Muscle of arm (tissue), 1 donor: ENCODE measurements at regions not wholly inside any gene's neighbourhood (a gene's known extent, or its start where the extent isn't known, plus 50 kb on each side); places are given as distances from the start of the nearest gene placed in this dataset.

Source experiments
- DNase-seq: peaks from one replicate; pipeline ENCODE4 v3.0.0-alpha.2; 2013

DNA sequence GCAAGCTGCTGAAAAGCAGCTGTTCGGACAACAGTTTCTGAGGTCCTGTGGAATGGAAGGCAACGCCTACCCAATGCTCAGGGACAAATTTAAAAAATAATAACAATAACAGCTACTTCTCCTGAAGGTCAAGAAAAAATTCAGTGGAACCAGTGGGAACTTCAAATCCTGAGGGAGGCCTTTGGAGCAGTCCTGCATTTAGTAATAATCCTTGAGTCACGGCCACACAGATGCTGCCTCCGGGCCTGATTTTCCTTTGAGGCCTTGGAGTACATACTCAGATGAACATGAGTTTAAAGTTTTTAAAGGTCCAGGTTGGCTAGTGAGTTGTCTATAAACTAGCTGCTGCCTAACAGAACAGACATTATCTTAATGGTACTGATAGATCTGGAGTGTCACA, 268.0 kb downstream of the MSRB3 start:
- DNase-seq = no peak

DNA sequence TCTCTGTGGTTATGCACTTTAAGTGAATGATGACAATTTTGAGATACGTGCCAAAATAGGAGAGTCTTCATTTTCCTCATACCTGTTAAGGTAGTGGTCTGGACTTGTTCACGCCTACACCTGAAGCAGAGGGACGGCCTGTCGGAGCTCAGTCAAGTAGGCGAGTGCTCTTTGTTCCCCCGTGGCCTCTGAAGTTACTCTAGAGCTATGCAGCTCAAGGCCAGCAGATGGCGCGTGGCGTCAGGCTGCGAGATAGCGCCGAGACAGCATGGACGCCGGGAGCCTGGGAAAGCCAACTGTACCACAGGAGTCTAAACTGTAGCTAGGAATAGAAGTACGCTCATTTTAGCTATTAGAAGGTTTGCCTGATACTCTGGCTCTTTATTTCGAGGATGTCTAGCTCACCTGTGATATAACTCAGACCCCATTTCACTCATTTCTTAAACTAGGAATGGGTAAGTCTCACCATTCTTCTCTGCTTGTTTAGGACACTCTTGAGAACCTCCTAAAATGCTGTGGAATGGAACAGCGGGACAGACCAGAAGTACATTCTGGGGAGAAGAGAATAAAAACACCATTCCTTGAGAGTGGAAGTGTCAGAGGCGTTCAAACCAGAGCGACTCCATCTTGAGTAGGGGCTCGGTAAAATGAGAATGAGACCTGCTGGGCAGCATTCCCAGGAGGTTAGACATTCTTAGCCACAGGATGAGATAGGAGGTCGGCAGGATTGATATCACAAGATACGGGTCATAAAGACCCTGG, 267.4 kb upstream of the HMGA2 start:
- peak; percentile 84 for DNase-seq

DNA sequence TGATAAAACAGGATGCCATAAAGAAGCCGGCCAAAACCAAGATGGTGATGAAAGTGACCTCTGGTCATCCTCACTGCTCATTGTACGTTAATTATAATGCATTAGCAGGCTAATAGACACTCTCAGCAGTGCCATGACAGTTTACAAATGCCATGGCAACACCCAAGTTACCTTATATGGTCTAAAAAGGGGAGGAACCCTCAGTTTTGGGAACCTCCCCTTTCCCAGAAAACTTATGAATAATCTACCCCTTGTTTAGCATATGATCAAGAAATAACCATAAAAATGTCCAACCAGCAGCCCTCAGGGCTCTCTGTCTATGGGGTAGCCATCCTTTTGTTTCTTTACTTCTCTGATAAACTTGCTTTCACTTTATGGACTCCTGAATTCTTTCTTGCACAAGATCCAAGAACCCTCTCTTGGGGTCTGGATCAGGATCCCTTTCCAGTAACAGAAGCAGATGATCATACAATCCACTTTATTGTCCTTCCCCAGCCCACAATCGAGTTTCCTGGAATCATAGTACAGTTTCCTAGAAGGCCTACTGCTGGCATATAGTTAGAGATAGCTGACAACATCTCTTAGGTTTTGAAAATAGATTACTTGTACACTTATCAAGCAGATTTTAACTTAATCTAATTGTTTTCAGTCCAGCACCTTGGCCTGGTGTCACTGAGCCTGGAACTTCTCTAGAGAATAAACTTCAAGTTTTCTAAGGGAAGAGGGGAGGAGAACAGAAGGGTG, 266.7 kb upstream of the HMGA2 start:
- peak; percentile 36 for DNase-seq

DNA sequence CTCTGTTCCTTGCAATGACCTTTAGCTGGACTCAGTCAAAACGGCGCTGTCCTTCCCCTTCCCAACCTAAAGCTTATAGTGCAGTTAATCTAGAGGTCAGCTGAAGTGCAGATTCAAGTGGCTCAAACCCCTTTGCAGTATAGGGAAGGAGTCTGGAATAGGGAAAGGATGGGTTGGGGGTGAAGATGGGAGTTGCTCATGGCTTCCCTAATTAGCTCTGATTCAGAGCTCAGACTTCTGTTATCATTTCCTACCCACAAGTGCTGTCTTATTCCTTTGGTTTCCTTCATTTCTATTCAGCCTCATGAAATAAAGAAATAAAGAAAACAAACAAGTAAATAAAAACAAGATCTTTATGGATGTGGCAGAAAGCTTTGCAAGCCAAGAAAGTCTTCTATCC, 264.0 kb upstream of the HMGA2 start:
- no peak for DNase-seq

DNA sequence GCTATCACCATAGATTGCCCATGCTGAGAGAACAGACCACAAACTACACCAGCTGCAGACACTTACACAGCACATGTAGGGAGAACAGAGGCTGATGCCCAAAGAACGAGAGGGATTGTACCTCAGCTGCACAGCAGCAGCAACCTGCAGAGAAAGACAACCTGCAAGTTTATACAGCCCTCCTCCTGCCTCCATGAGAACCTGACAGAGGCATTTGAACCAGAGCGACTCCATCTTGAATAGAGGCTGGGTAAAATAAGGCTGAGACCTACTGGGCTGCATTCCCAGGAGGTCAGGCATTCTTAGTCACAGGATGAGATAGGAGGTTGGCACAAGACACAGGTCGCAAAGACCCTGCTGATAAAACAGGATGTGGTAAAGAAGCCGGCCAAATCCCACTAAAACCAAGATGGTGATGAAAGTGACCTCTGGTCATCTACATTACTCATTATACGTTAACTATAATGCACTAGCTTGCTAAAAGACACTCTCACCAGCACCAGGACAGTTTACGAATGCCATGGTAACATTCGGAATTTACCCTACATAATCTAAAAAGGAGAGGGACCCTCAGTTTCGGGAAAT, 262.4 kb upstream of the HMGA2 start:
- DNase-seq = no peak

DNA sequence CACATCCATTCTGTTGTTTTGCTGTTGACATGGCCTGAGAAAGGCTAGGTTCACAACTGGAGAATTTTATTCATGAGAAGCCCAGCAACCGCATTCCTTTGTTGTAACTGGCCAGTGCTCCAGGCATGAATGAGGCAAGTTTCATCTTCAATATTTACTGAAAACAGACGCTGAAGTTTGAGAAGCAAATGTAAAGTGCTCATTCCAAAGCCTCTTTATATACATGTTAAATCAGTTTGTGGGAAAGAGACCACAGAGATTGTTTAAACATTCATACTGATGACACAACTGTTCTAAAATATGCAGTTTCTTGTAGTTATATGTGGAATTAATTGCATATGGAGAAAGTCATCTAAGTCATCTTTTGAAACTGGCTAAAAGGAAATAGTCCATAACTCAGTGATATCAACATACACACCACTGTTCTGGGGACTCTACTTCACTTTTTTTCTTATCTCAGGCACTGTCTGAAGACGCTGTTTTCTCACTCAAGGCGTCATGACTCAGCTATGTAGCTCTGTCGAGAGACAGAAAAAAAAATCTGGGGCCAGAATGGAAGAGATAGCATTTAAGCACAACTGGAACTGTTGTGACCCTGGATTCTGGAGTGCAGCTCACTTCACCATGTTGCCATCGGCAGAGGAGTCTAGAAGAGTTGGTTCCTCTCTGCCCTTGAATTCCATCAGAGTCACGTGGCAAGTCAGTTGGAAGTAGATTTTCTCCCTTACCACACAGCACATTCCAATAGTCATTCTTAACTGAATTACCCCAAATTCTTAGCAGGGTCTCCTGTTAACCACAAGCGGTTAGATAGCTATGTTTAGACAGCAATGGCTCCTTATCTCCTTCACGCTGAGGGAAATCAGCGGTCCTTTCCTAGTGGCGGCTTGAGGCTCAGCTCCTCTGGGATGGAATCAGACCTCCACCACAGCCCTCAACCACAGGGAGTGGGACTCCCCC, 258.4 kb upstream of the HMGA2 start:
- DNase-seq = no peak

DNA sequence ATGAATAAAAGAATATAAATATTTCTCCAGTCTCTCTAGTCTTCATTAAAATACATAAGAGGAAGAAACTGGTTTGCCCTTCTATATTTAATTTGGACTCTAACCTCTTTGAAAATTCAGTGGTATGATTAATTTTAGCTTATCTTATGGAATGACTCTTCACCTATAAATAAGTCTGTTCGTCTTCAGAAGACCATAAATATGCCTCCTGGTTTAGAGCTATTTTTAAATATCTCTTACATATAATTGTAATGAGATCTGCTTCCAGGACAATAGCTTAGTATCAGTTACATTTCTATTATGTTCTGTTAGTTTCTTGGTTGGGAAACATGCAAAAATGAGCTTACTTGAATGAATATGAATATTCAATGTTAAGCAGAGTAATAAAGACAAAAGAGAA, 257.5 kb upstream of the HMGA2 start:
- DNase-seq = no peak

DNA sequence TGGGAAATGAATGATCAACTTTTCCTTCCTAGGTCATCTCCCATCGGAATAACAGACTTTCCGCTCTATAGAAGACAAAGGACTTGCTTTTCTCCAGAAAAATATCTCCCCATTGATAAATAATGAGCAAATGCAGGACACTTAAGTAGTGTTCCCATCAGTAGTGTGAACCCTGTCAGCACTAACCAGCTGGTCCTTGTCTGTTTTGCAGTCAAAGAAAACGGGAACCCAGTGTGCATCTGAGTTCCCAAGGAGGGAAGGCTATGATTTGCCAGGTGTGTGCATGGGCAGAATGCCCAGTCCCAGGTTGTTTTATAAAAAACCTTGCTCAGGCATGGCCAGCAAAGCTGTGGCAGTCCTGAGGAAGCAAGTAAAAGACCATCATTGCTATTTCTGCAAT, 256.5 kb upstream of the HMGA2 start:
- no peak for DNase-seq

DNA sequence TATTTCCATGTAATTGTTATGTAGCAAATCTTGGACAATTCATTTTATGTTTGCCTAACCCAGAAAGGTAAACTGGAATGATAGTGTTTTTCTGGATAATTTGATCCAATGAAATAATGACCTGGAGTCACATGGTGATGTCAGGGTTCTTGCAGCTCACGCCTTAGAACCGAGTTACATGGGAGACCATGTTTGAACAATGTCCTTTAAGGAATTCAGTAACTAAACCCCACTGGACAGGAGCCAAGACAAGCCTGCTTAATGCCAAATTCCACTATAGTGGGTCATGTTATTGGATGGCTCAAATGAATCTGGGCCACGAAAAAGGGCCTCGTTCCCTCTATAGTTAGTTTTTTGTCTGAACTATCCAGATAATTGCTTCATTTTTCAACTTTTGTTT, 255.8 kb upstream of the HMGA2 start:
- no peak for DNase-seq

DNA sequence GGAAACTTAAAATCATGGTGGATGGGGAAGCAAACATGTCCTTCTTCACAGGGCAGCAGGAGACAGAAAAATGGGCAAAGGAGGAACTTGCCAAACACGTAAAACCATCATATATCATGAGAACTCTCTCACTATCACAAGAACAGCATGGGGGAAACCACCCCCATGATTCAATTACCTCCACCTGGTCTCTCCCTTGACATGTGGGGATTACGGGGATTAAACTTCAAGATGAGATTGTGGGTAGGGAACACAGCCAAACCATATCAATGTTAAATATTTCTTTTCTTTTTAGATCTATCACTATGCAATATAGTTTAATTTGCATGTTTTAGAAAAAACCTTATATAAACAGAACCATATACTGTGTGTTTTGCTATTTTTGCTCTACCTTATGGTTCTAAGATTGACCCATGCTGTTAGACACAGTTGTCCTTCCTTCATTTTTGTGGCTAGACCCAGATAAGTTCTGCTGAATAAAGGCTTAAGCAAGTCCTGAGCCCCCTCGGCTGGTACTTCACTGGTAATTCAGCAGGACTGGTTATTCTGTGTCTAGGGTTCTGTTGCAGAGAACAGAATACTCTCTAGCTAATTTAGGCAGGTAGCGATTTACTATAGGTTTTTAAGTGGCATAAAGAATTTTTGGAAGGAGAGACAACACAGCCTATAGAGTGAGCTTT, 253.7 kb upstream of the HMGA2 start:
- no peak for DNase-seq

DNA sequence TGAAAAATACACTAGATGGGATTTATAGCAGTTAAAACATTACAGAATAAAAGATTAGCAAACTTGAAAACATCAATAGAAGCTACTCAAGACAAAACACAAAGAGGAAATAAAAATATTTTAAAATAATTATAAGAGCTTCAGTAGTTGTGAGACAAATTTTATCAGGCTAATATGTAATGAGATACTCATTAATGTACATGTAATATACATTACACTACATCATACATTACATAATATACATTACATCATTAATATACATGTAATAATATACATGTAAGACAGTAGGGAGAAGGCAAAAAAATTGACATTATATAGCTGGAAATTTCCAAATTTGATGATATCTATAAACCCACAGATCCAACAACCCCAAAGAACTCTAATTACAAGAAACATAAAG, 249.4 kb upstream of the HMGA2 start:
- DNase-seq = no peak

DNA sequence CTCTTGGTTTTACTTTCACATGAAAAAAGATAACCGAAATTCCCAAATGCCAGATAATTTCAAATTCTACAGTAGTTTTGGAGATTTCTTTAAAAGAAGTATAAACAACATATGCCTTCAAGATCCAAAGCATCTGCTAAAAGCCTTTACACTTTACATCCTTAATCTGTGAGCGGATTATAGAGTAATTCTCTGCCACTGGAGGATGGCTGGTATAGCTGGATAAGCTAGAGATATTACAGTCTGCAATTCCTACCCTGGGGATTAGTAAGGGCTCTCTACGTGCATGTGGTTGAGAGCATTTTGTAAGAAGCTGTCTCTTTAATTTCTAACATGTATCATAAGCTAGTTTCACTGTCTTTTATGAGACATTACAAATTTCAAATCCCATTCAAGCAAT, 240.3 kb upstream of the HMGA2 start:
- DNase-seq = no peak

DNA sequence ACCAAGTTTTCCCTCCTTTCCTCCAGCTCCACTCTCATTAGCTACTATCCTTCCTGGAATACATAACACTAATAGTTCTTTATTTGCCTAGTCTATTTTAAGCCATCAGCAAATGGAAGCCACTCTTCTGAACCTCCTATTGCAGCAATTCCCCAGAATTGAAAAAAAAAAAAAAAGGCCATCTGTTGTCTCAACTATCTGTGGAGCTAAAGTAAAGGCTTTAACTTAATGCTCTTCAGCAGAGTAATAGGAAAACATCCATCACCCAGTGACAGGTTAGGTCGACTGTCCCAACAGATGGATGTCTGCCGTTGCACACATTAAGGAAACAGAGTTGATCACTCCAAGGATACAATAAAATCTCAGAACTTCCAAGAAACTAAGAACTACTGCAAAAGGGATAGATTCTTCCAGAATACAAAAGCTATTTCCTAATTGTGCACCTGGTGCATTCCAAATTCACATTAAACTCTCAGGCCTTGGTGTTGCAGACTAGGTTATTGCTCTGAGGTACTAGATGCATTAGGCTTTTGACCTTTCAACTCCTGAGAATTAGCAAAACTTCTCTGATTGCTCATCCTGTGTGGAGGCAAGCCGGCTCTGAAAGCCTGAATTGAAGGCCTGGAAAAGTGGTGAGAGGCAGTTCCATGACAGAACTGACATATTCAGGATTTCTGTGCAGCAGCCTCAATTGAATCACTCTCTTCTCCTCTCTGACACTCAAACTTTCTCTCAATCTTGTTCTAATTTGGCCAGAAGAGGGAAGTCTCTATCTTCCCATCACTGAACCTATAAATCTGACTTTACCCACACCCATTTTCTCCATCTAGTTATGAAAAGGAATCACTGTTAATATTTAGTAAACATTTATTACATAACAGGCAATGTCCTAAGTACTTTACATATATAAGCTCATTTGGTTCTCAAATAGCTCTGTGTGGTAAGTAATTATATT, 238.4 kb upstream of the HMGA2 start:
- no peak for DNase-seq

DNA sequence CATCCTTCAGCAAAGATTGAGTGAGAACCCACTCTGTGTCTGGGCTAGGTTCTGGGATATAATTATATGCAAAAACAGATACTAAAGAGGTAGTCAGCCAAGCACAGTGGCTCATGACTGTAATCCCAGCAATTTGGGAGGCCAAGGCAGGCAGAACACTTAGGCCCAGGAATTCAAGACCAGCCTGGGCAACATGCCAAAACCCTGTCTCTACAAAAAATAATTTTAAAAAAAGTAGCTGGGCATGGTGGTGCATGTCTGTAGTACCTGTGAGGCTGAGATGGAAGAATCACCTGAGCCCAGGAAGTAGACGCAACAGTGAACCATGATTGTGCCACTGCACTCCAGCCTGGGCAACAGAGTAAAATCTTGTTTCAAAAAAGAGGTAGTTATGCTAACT, 237.5 kb upstream of the HMGA2 start:
- DNase-seq = no peak

DNA sequence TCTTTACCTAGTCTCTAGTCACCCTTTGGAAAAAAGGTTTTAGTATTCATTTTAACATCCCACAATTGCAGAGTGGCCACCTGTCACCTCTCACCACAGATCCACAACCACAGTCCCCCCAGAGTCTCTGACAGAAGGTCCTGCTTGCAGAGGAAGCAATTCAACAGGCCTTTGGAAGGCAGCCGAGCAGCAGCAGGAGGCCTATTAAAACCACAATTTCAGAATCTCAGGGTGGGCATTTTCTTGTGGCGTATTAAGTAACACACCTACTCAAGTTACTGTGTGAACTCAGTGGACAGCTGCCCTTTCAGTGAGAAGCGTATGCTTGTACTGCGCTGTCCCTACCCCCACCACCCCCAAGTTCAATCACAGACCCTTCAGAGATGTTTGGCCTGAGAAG, 234.0 kb upstream of the HMGA2 start:
- DNase-seq = no peak

DNA sequence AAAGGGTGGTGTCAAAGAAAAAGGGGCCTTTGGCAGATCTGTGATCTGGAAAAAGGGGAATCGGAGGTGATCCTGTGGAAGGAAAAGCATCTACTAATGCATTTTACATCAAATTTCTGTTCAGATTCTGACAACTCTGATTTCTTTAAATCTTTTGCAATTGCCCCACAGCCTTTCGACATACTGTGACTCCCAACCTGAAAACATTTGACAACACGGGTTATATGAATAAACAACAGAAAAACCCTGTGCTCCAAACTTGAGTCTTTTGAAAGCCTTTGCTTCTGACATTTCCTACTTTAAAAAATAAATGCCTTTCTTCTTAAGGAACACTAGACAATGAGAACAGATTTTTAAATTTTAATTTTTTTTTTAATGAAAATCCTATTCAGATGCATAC, 231.9 kb upstream of the HMGA2 start:
- no peak for DNase-seq

DNA sequence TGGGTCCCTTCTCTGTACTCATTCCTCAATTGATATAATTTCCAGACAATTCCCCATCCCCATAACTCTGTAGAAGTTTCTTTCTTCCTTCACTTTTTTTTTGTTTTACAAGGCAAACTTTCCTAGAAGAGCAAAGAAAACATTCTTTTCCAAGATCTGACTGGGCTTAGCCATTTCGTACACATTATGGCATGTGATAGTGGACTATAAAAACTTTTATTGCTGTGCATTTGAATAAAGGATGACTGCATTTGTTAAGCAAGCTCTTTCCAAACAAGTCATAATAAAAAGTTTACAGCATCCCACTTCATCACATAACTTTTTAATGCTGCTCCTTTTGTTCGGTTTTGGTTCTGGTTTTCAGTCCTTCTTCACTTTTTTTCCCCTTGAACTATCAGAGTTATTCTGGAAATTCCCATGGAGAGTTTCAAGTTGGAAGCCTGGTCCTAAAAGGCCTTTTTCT, 231.0 kb upstream of the HMGA2 start:
- DNase-seq = no peak

DNA sequence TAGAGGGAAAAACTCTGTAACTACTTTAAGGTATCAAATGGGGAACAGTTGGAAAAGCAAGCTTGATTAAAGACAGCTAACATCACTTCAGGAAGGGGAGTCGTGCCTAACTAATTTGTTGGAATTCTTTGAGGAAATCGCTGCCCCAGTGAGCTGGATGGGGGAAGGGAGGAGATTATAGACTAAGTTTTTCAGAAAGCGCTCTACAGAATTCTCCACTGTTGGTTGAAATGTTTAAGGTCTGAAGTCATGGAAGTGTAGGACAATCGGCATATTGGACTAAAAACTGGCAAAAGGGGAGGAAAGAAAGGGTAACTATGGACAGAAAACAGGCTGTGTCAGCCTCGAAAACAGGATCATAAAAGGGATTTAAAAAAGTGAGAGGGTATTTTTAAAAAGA, 229.9 kb upstream of the HMGA2 start:
- DNase-seq = no peak

DNA sequence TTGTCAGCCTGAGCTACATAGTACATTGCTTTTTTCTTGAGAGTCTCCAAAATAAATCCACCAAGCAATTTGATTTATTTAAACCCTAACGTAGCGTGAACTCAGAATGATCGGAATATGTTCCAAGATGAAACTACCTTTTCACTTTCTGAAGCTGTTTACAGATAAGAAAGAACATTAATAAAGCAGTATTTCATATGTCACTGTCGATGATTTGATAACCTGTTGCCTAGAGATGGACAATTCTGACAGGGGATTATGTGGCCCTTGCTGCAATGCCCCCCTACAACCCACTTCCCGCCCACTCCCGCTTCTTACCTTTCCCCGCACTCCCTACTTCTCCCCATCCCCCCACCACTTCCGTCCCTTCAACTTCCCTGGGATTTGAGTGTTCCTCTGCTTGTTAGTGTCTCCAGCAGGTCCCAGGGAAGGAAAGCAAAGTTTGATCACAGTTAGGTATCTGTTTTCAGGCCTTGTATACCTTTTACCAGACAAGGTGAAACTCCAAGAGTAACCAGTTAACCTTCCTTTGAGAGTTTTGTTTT, 229.2 kb upstream of the HMGA2 start:
- no peak for DNase-seq
